ENCODE measurements at regions not wholly inside any gene's neighbourhood (a gene's known extent, or its start where the extent isn't known, plus 50 kb on each side); places are given as distances from the start of the nearest gene placed in this dataset.

DNA sequence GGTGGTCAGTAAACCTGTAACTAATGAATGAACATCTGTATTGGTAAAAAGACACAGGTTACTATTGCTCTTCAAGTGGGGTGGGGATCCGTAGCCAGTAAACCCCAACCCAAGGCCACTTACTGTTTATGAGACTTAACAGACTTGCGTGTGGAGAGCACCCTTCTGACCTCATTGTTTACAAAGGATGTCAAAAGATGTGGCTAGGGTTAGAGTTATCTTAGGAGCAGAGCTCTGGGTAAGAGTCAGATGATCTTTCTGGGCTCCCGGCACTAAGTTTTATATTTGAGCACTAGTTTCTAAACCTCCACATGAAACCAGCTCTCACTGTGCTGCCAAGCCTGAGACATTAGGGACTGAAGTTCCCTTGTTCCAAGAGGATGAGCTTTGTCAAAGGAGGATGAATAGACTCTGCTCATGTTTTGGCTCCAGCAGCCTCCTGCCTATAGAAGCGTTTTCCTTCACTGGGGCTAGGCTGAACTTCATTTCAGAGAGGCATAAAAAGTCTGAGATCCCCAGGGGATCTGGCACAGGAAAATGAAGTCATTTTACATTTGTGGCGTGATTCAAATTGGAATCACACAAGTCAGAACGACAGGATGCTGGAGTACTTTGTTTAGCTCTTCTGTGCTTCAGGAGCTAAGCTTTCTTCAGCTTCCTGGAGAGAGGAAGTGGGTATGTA lies 403.1 kb upstream of the TRIB2 start:
- TF ChIP-seq CTCF (IDR thresholded peaks at IDR 0.05) (no peak), POLR2A (IDR thresholded peaks at IDR 0.05) (no peak)

Data from tibial nerve (tissue), 3 donors.